ENCODE measurements at regions not wholly inside any gene's neighbourhood (a gene's known extent, or its start where the extent isn't known, plus 50 kb on each side); places are given as distances from the start of the nearest gene placed in this dataset.

DNA sequence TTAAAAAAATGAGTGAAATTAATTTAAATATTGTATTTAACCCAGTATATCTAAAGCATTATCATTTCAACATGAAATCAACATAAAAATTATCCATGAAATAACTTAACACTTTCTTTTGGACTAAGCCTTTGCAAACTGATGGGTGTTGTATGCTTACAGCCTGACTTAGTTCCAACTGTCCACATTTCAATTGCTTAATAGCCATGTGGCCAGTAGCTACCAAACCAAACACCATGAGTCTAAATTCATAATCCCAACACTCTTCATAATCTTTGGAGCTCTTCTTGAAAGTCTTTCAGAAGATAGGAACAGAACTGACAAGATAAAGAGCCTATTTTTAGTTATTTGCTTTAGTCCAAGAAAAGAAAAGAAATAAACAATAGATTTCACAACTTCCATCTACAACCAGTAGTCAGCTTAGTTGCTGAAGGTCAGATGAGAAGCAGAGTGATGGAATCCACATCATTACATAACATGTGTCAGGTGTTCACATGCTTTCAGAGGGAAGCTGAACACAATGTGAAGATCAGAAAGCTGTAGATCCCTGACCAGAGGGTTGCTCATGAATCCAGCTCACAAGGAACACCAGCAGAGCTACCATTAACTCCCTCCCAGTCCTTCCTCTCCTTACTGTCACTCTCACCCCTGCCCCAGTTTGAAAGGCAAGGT lies 144.0 kb upstream of the ZNF648 start (continued):
- TF ChIP-seq, protein P1, sequence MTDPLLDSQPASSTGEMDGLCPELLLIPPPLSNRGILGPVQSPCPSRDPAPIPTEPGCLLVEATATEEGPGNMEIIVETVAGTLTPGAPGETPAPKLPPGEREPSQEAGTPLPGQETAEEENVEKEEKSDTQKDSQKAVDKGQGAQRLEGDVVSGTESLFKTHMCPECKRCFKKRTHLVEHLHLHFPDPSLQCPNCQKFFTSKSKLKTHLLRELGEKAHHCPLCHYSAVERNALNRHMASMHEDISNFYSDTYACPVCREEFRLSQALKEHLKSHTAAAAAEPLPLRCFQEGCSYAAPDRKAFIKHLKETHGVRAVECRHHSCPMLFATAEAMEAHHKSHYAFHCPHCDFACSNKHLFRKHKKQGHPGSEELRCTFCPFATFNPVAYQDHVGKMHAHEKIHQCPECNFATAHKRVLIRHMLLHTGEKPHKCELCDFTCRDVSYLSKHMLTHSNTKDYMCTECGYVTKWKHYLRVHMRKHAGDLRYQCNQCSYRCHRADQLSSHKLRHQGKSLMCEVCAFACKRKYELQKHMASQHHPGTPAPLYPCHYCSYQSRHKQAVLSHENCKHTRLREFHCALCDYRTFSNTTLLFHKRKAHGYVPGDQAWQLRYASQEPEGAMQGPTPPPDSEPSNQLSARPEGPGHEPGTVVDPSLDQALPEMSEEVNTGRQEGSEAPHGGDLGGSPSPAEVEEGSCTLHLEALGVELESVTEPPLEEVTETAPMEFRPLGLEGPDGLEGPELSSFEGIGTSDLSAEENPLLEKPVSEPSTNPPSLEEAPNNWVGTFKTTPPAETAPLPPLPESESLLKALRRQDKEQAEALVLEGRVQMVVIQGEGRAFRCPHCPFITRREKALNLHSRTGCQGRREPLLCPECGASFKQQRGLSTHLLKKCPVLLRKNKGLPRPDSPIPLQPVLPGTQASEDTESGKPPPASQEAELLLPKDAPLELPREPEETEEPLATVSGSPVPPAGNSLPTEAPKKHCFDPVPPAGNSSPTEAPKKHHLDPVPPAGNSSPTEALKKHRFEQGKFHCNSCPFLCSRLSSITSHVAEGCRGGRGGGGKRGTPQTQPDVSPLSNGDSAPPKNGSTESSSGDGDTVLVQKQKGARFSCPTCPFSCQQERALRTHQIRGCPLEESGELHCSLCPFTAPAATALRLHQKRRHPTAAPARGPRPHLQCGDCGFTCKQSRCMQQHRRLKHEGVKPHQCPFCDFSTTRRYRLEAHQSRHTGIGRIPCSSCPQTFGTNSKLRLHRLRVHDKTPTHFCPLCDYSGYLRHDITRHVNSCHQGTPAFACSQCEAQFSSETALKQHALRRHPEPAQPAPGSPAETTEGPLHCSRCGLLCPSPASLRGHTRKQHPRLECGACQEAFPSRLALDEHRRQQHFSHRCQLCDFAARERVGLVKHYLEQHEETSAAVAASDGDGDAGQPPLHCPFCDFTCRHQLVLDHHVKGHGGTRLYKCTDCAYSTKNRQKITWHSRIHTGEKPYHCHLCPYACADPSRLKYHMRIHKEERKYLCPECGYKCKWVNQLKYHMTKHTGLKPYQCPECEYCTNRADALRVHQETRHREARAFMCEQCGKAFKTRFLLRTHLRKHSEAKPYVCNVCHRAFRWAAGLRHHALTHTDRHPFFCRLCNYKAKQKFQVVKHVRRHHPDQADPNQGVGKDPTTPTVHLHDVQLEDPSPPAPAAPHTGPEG (CRISPR knock-in tag; IDR thresholded peaks at IDR 0.05): no peak
- TF ChIP-seq TEAD3 (CRISPR knock-in tag; optimal IDR thresholded peaks at IDR 0.05; ENCODE audit: borderline replicate concordance): peak; percentile 76
- TF ChIP-seq BCL6 (CRISPR knock-in tag; IDR thresholded peaks at IDR 0.05): peak; percentile 74; the same call in 1 of the 2 replicates
- TF ChIP-seq MAFG (CRISPR knock-in tag; IDR thresholded peaks at IDR 0.05): no peak
- TF ChIP-seq KDM3A (CRISPR knock-in tag; IDR thresholded peaks at IDR 0.05; ENCODE audit: low read depth): no peak
- TF ChIP-seq NR2C2 (CRISPR knock-in tag; IDR thresholded peaks at IDR 0.05; ENCODE audit: borderline replicate concordance): peak; percentile 30; the same call in 1 of the 2 replicates
- TF ChIP-seq, protein P2, sequence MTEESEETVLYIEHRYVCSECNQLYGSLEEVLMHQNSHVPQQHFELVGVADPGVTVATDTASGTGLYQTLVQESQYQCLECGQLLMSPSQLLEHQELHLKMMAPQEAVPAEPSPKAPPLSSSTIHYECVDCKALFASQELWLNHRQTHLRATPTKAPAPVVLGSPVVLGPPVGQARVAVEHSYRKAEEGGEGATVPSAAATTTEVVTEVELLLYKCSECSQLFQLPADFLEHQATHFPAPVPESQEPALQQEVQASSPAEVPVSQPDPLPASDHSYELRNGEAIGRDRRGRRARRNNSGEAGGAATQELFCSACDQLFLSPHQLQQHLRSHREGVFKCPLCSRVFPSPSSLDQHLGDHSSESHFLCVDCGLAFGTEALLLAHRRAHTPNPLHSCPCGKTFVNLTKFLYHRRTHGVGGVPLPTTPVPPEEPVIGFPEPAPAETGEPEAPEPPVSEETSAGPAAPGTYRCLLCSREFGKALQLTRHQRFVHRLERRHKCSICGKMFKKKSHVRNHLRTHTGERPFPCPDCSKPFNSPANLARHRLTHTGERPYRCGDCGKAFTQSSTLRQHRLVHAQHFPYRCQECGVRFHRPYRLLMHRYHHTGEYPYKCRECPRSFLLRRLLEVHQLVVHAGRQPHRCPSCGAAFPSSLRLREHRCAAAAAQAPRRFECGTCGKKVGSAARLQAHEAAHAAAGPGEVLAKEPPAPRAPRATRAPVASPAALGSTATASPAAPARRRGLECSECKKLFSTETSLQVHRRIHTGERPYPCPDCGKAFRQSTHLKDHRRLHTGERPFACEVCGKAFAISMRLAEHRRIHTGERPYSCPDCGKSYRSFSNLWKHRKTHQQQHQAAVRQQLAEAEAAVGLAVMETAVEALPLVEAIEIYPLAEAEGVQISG (CRISPR knock-in tag; IDR thresholded peaks at IDR 0.05): peak; percentile 31; the same call in 1 of the 2 replicates
- TF ChIP-seq ZZZ3 (CRISPR knock-in tag; IDR thresholded peaks at IDR 0.05; ENCODE audit: borderline replicate concordance): no peak
- no peak for TF ChIP-seq MTF2 (CRISPR knock-in tag; IDR thresholded peaks at IDR 0.05; ENCODE audit: borderline replicate concordance)
- no peak for TF ChIP-seq POLR2AphosphoS2 (IDR thresholded peaks at IDR 0.05; ENCODE audit: low read depth, low read length)
- TF ChIP-seq CCAR2 (optimal IDR thresholded peaks at IDR 0.05; ENCODE audit: low read depth, low read length): no peak
- TF ChIP-seq THAP11 (CRISPR knock-in tag; IDR thresholded peaks at IDR 0.05): peak; percentile 32; the same call in 1 of the 2 replicates
- no peak for TF ChIP-seq MAFF (IDR thresholded peaks at IDR 0.05; ENCODE audit: low read depth, low read length)
- TF ChIP-seq, protein P3, sequence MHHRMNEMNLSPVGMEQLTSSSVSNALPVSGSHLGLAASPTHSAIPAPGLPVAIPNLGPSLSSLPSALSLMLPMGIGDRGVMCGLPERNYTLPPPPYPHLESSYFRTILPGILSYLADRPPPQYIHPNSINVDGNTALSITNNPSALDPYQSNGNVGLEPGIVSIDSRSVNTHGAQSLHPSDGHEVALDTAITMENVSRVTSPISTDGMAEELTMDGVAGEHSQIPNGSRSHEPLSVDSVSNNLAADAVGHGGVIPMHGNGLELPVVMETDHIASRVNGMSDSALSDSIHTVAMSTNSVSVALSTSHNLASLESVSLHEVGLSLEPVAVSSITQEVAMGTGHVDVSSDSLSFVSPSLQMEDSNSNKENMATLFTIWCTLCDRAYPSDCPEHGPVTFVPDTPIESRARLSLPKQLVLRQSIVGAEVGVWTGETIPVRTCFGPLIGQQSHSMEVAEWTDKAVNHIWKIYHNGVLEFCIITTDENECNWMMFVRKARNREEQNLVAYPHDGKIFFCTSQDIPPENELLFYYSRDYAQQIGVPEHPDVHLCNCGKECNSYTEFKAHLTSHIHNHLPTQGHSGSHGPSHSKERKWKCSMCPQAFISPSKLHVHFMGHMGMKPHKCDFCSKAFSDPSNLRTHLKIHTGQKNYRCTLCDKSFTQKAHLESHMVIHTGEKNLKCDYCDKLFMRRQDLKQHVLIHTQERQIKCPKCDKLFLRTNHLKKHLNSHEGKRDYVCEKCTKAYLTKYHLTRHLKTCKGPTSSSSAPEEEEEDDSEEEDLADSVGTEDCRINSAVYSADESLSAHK (CRISPR knock-in tag; IDR thresholded peaks at IDR 0.05; ENCODE audit: borderline replicate concordance): no peak
- no peak for TF ChIP-seq ZNF772 (CRISPR knock-in tag; IDR thresholded peaks at IDR 0.05)
- TF ChIP-seq ARNTL (CRISPR knock-in tag; IDR thresholded peaks at IDR 0.05): peak; percentile 70; the same call in 1 of the 2 replicates
- TF ChIP-seq CBX1 (IDR thresholded peaks at IDR 0.05; ENCODE audit: low read depth): no peak
- TF ChIP-seq NFKBIZ (CRISPR knock-in tag; IDR thresholded peaks at IDR 0.05): 0 out of 2 replicates have a peak, but pooled peaks have one; percentile 29
- peak; percentile 56; the same call in 1 of the 2 replicates for TF ChIP-seq SOX13 (IDR thresholded peaks at IDR 0.05)
- TF ChIP-seq SOX13 (CRISPR knock-in tag; conservative IDR thresholded peaks at IDR 0.05 in 1 of 2, IDR thresholded peaks at IDR 0.05 in 1 of 2): peak in 1 of 2 experiments; percentile 98; a peak in 2 of 4 replicates
